ENCODE measurements at regions not wholly inside any gene's neighbourhood (a gene's known extent, or its start where the extent isn't known, plus 50 kb on each side); places are given as distances from the start of the nearest gene placed in this dataset.

- no peaks in the 10 kb centered on the region for H3K36me3 ChIP-seq (ENCODE audit: control insufficient read depth, insufficient read depth, low read length)
- no peaks in the 10 kb centered on the region for H3K27me3 ChIP-seq (ENCODE audit: control insufficient read depth, insufficient read depth, low read length)
- no peak for DNase-seq (ENCODE audit: low read depth)
- POLR2A ChIA-PET = no interaction called here
- CTCF ChIA-PET = no interaction called here
- no peak for TF ChIP-seq CTCF (IDR thresholded peaks at IDR 0.05; ENCODE audit: insufficient read depth, low read depth, low read length)
- no peak overlapping the region for H3K4me3 ChIP-seq (ENCODE audit: low read depth, low read length)
Observed at GRCh38 chr2:199136681-199137080, 321.1 kb downstream of the SATB2 start.

- TF ChIP-seq CTCF (IDR thresholded peaks at IDR 0.05; ENCODE audit: insufficient read depth, low read depth, low read length) = no peak
- no peaks in the 10 kb centered on the region for H3K36me3 ChIP-seq (ENCODE audit: control insufficient read depth, insufficient read depth, low read length)
- no peaks in the 10 kb centered on the region for H3K27me3 ChIP-seq (ENCODE audit: control insufficient read depth, insufficient read depth, low read length)
- no peak for DNase-seq (ENCODE audit: low read depth)
- CTCF ChIA-PET = interaction anchor here (0.7 kb wide), 1 partner anchor 8 kb away, joined by 3 read pairs; no protein-coding TSS in a partner anchor
- H3K4me3 ChIP-seq (ENCODE audit: low read depth, low read length) = no peak overlapping the region
- POLR2A ChIA-PET = no interaction called here
Observed at GRCh38 chr2:199136242-199136641, 321.5 kb downstream of the SATB2 start.

GRCh38 chr2:199131876-199132275, 325.9 kb downstream of the SATB2 start:
- Histone ChIP-seq H3K27me3 (ENCODE audit: control insufficient read depth, insufficient read depth, low read length) (no peaks in the 10 kb centered on the region), H3K36me3 (ENCODE audit: control insufficient read depth, insufficient read depth, low read length) (no peaks in the 10 kb centered on the region), H3K4me3 (ENCODE audit: low read depth, low read length) (no peak overlapping the region)
- ChIA-PET POLR2A (no interaction called here), CTCF (no interaction called here)
- no peak for TF ChIP-seq CTCF (IDR thresholded peaks at IDR 0.05; ENCODE audit: insufficient read depth, low read depth, low read length)
- no peak for DNase-seq (ENCODE audit: low read depth)

- no peak for DNase-seq (ENCODE audit: low read depth)
- Histone ChIP-seq H3K36me3 (ENCODE audit: control insufficient read depth, insufficient read depth, low read length) (no peaks in the 10 kb centered on the region), H3K27me3 (ENCODE audit: control insufficient read depth, insufficient read depth, low read length) (no peaks in the 10 kb centered on the region), H3K4me3 (ENCODE audit: low read depth, low read length) (no peak overlapping the region)
- POLR2A ChIA-PET = no interaction called here
- CTCF ChIA-PET = no interaction called here
- no peak for TF ChIP-seq CTCF (IDR thresholded peaks at IDR 0.05; ENCODE audit: insufficient read depth, low read depth, low read length)
Observed at GRCh38 chr2:199131136-199131655, 326.5 kb downstream of the SATB2 start.

GRCh38 chr2:199130501-199130900, 327.2 kb downstream of the SATB2 start:
- TF ChIP-seq CTCF (IDR thresholded peaks at IDR 0.05; ENCODE audit: insufficient read depth, low read depth, low read length) = no peak
- CTCF ChIA-PET = no interaction called here
- Histone ChIP-seq H3K27me3 (ENCODE audit: control insufficient read depth, insufficient read depth, low read length) (no peaks in the 10 kb centered on the region), H3K36me3 (ENCODE audit: control insufficient read depth, insufficient read depth, low read length) (no peaks in the 10 kb centered on the region), H3K4me3 (ENCODE audit: low read depth, low read length) (no peak overlapping the region)
- POLR2A ChIA-PET = no interaction called here
- DNase-seq (ENCODE audit: low read depth) = no peak
